Vagina (tissue), 2 donors: ENCODE measurements at regions not wholly inside any gene's neighbourhood (a gene's known extent, or its start where the extent isn't known, plus 50 kb on each side); places are given as distances from the start of the nearest gene placed in this dataset.

Experiments
- DNase-seq, 2 donors: peaks; one replicate each; pipeline ENCODE4 v3.0.0-alpha.2; 2017; ENCODE audit errors: extremely low spot score in 2 of 2
- H3K27ac ChIP-seq: fragments of 200-600 bp; sonication (generic); one replicate; pipeline ENCODE4 v1.5.1; 2019
- H3K27me3 ChIP-seq: fragments of 200-600 bp; sonication (generic); one replicate; pipeline ENCODE4 v1.5.1; 2019
- H3K36me3 ChIP-seq, 2 donors: fragments of 200-600 bp; sonication (generic); one replicate each; pipeline ENCODE4 v1.5.1; 2017 to 2019
- H3K4me1 ChIP-seq: fragments of 200-600 bp; sonication (generic); one replicate; pipeline ENCODE4 v1.5.1; 2019
- H3K4me3 ChIP-seq, 2 donors: fragments of 200-600 bp; sonication (generic); 1 replicate in 1 of 2; 2 replicates in 1 of 2; pipeline ENCODE4 v1.5.1; 2016 to 2019
- H3K9me3 ChIP-seq: fragments of 200-600 bp; sonication (generic); one replicate; pipeline ENCODE4 v1.5.1; 2019
- CTCF ChIP-seq, 3 experiments: fragments of 450-650 bp in 2 of 3; fragments of 200-600 bp in 1 of 3; sonication (generic) in 1 of 3; IDR thresholded peaks; one replicate each; pipeline ENCODE4 v1.5.1; 2017 to 2019; ENCODE audit warnings: antibody characterized with exemption in 3 of 3, mild to moderate bottlenecking in 2 of 3, moderate library complexity in 2 of 3
- POLR2A ChIP-seq, 2 donors: fragments of 450-650 bp; IDR thresholded peaks; one replicate each; pipeline ENCODE4 v1.6.1; 2017; ENCODE audit warnings: antibody characterized with exemption in 2 of 2, mild to moderate bottlenecking in 2 of 2, moderate library complexity in 2 of 2
- POLR2AphosphoS5 ChIP-seq, 2 donors: sonication (generic); formaldehyde crosslinking; IDR thresholded peaks; one replicate each; pipeline ENCODE4 v1.9.0; 2017; ENCODE audit warnings: antibody characterized with exemption in 2 of 2, mild to moderate bottlenecking in 2 of 2, low read depth in 1 of 2; ENCODE audit not compliant: insufficient read depth in 1 of 2
- intact Hi-C: fragments of 100-400 bp; cut with DNase I; formaldehyde crosslinking; loops from one replicate; pipeline ENCODE4 v1.15.1; 2023

GRCh38 chr2:160646684-160647444 lies 153.3 kb upstream of the RBMS1 start:
- H3K27ac ChIP-seq, result no peak overlapping the region
- intact Hi-C loops, result no loop called here
- no peaks in the 10 kb centered on the region for H3K9me3 ChIP-seq
- H3K27me3 ChIP-seq, result no peaks in the 10 kb centered on the region
- TF ChIP-seq POLR2A (IDR thresholded peaks at IDR 0.05) (no peak), CTCF (IDR thresholded peaks at IDR 0.05) (no peak), POLR2AphosphoS5 (IDR thresholded peaks at IDR 0.05; ENCODE audit: insufficient read depth in 1 of 2, low read depth in 1 of 2) (no peak)
- no peak overlapping the region for H3K4me3 ChIP-seq
- H3K36me3 ChIP-seq, result no peaks in the 10 kb centered on the region
- DNase-seq, result no peak
- no peaks in the 10 kb centered on the region for H3K4me1 ChIP-seq

GRCh38 chr2:160647967-160648685 lies 154.5 kb upstream of the RBMS1 start:
- Histone ChIP-seq H3K27ac (no peak overlapping the region), H3K9me3 (no peaks in the 10 kb centered on the region), H3K36me3 (no peaks in the 10 kb centered on the region), H3K4me1 (no peaks in the 10 kb centered on the region), H3K4me3 (peak overlapping the region in 1 of 2 donors; percentile 12), H3K27me3 (no peaks in the 10 kb centered on the region)
- no peak for DNase-seq
- no peak for TF ChIP-seq POLR2A (IDR thresholded peaks at IDR 0.05)
- no peak for TF ChIP-seq CTCF (IDR thresholded peaks at IDR 0.05)
- no peak for TF ChIP-seq POLR2AphosphoS5 (IDR thresholded peaks at IDR 0.05; ENCODE audit: insufficient read depth in 1 of 2, low read depth in 1 of 2)
- intact Hi-C loops, result no loop called here

GRCh38 chr2:160649698-160650097 lies 156.1 kb upstream of the RBMS1 start:
- Histone ChIP-seq H3K27ac (no peak overlapping the region), H3K27me3 (no peaks in the 10 kb centered on the region), H3K36me3 (no peaks in the 10 kb centered on the region), H3K4me1 (no peaks in the 10 kb centered on the region), H3K9me3 (no peaks in the 10 kb centered on the region), H3K4me3 (no peak overlapping the region)
- TF ChIP-seq CTCF (IDR thresholded peaks at IDR 0.05) (no peak), POLR2AphosphoS5 (IDR thresholded peaks at IDR 0.05; ENCODE audit: insufficient read depth in 1 of 2, low read depth in 1 of 2) (no peak), POLR2A (IDR thresholded peaks at IDR 0.05) (no peak)
- no peak for DNase-seq
- intact Hi-C loops, result no loop called here

GRCh38 chr2:160650196-160651118 lies 156.8 kb upstream of the RBMS1 start:
- Histone ChIP-seq H3K4me3 (no peak overlapping the region), H3K36me3 (no peaks in the 10 kb centered on the region), H3K9me3 (no peaks in the 10 kb centered on the region), H3K4me1 (no peaks in the 10 kb centered on the region), H3K27me3 (no peaks in the 10 kb centered on the region), H3K27ac (no peak overlapping the region)
- intact Hi-C loops, result no loop called here
- no peak for TF ChIP-seq CTCF (IDR thresholded peaks at IDR 0.05)
- peak in 1 of 2 donors; percentile 11 for TF ChIP-seq POLR2AphosphoS5 (IDR thresholded peaks at IDR 0.05; ENCODE audit: insufficient read depth in 1 of 2, low read depth in 1 of 2)
- DNase-seq, result no peak
